SU-DHL-6 (cell line): ENCODE measurements at regions not wholly inside any gene's neighbourhood (a gene's known extent, or its start where the extent isn't known, plus 50 kb on each side); places are given as distances from the start of the nearest gene placed in this dataset.

Experiments
- EZH2phosphoT487 ChIP-seq: fragments of 200-600 bp; sonication (generic), shearing (Covaris generic); conservative IDR thresholded peaks from 2 replicates; pipeline ENCODE4 v1.6.1; 2018; ENCODE audit warnings: mild to moderate bottlenecking, antibody characterized with exemption, low read length, moderate library complexity, mixed read lengths
- TF ChIP-seq, protein P1 (sequence below): fragments of 200-600 bp; sonication (generic); IDR thresholded peaks from one replicate; pipeline ENCODE4 v1.5.1; 2017; ENCODE audit warnings: antibody characterized with exemption, mild to moderate bottlenecking, low read length, moderate library complexity; ENCODE audit not compliant: insufficient read depth, poor library complexity, severe bottlenecking

DNA sequence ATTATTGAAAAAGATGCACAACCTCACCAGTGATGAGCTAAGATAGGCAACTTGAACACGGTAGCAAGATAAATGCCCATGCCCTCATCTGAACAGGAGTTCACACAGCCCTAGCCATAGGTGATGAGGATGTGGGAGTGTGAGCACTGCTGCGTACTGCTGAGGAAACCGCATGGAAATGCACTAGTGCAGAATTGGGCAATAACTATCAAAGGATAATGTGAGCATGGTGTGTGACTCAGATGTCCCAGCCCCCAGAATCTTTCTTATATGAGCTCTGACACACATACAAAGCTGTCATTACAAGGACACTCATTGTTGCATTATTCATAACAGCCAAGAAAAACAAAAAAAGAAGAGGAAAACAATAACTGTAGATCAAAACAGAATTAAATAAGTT, 521.2 kb downstream of the IRX1 start:
- TF ChIP-seq, protein P1, sequence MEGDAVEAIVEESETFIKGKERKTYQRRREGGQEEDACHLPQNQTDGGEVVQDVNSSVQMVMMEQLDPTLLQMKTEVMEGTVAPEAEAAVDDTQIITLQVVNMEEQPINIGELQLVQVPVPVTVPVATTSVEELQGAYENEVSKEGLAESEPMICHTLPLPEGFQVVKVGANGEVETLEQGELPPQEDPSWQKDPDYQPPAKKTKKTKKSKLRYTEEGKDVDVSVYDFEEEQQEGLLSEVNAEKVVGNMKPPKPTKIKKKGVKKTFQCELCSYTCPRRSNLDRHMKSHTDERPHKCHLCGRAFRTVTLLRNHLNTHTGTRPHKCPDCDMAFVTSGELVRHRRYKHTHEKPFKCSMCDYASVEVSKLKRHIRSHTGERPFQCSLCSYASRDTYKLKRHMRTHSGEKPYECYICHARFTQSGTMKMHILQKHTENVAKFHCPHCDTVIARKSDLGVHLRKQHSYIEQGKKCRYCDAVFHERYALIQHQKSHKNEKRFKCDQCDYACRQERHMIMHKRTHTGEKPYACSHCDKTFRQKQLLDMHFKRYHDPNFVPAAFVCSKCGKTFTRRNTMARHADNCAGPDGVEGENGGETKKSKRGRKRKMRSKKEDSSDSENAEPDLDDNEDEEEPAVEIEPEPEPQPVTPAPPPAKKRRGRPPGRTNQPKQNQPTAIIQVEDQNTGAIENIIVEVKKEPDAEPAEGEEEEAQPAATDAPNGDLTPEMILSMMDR, result no peak
- no peak for TF ChIP-seq EZH2phosphoT487
